Stimulated activated CD8-positive, alpha-beta memory T cell treated with anti-CD3 and anti-CD28 coated beads, Interleukin-7, amount 100 ng/mL, for 24 hours (primary cell): ENCODE measurements at regions not wholly inside any gene's neighbourhood (a gene's known extent, or its start where the extent isn't known, plus 50 kb on each side); places are given as distances from the start of the nearest gene placed in this dataset.
"Not testable (repeated sequence)": the region's sequence is repeated elsewhere in the genome, so short reads cannot be mapped to it uniquely, and the experiment has no call there.

Source experiments
- DNase-seq: peaks from one replicate; pipeline ENCODE4 v3.0.0-alpha.2; 2020; ENCODE audit warnings: low read depth

DNA sequence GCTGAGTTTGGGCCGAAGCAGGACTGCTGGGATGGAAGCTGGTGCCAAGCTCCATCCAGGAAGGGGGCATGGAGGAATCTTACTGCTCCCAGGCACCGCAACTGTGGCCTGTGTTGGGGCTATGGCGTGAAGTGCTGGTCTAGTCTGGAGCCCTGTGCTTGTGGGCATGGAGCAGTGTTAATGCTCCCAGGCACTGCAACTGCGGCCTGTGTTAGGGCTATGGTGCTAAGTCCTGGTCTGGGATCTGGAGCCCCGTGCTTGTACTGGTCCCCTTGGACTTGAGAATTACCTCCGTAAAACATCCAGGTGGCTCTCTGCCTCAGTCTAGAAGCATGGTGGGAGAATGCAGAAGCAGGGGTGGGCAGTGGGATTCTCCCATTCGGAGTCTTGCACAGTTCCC, 1379.4 kb upstream of the ACVR2A start:
- no peak for DNase-seq

DNA sequence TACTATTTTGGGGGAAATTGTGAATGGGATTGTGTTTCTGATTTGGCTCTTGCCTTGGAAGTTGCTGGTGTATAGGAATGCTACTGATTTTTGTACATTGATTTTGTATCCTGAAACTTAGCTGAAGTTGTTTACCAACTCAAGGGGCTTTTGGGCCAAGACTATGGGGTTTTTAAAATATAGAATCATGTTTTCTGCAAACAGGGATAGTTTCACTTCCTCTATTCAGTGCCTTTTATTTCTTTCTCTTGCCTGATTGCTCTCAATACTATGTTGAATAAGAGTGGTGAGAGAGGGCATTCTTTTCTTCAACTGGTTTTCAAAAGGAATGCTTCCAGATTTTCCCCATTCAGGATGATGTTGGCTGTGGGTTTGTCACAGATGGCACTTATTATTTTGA, 1383.8 kb upstream of the ACVR2A start:
- no peak for DNase-seq

DNA sequence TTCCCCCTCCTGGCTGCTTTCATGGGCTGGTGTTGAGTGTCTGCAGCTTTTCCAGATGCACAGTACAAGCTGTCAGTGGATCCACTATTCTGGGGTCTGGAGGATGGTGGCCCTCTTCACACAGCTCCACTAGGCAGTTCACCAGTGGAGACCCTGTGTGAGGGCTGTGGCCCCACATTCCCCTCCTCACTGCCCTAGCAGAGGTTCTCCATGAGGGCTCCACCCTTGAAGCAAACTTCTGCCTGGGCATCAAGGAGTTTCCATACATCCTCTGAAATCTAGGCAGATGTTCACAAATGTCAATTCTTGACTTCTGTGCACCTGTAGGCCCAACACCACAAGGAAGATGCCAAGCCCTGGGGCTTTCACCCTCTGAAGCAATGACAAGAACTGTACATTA, 1386.2 kb upstream of the ACVR2A start:
- no peak for DNase-seq

DNA sequence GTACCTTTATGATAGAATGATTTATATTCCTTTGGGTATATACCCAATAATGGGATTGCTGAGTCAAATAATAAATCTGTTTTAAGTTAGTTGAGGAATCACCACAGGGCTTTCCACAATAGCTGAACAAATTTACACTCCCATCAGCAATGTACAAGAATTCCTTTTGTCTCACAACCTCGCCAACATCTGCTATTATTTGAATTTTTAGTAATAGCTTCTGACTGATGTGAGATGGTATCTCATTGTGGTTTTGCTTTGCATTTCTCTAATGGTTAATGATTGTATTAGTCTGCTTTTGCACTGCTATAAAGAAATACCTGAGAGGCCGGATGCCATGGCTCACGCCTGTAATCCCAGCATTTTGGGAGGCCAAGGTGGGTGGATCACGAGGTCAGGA, 1387.6 kb upstream of the ACVR2A start:
- DNase-seq = no peak

DNA sequence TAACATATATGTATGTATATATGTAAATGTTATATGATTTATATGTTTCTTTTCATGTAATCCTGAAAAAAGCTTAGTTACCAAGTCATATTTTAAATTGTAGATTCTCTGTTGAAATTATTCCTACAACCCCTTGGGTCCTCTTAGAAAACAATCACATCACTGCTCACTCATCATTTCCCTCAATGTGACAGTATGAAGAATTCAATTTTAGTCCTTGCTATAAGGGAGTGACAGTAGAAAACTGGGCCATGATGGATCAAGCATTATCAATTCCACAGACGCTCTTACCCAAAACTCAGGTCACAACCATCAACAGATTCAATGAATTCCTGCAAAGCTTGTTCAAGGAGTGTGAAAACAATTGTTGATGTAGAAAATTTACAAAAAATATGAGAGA, 1389.5 kb upstream of the ACVR2A start:
- DNase-seq = no peak

DNA sequence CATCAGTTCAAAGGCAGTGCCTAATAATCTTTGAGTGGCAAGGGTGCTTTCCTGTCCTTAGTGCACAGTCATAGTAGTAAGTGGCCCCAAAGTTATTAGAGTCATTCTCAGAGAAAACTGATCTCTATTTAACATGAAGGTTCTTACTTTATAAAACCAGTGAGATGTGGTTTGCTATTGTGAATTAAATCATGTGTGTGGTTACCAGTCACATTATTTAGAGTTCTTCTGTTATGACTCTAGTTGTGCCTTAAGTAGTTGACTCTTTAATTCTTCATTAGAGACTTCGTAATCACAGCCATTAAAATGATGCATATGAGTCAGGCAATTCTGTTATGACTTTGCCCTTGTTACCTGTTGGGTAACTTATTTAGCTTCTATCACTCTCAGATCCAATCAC, 1392.9 kb upstream of the ACVR2A start:
- no peak for DNase-seq

DNA sequence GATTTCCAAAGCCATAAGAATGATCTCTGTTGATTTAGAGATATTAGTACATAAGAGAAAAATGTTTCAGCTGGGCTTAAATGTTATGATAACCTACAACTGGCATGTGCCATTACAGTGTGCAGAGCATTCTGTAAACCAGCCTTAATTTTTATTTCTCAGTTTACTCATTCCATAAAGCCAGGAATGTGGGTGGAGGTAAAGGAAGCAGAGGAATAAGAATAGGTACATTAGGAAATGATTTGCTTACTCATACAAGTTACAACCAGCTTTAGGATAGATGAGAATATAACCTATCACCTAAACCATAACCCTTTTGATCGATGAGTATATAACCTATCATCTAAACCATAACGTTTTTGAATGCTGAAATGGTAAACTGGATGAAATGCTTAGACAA, 1394.7 kb upstream of the ACVR2A start:
- DNase-seq = no peak

DNA sequence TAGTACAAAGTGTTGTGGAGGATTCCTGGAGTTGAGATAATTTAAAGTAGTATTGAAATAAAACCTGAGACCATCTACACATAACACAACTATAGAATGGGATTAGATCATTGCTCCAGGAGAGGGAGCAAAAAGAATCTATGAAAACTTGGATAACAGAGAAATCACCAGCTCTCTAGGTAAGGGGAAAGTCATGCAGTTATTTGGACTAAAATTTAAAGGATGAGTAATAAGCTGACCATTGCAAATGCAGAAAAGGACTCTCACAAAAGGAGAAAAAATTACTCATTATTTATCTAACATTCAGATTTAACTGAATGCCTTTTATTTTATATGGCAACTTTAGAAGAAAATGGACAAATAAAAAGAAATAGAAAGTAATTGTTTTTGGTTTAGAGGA, 1399.8 kb upstream of the ACVR2A start:
- no peak for DNase-seq

DNA sequence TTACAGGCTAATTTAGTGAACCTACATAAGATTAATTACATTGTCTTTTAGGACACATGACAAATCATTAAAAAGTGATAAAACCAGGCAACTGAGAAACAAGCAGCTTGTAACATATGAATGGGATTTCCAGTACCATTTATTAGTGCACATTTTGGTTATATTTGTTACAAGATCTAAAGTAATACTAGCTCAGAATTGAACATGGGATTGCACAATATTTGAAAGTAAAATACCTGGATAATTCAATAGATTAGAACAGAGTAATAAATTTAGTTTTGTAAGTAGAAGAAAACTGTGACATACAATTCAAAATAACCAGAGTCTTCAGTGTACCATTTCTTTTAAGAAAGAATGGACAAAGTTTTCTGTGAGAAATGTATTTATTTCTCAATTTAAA, 1400.7 kb upstream of the ACVR2A start:
- DNase-seq = no peak

DNA sequence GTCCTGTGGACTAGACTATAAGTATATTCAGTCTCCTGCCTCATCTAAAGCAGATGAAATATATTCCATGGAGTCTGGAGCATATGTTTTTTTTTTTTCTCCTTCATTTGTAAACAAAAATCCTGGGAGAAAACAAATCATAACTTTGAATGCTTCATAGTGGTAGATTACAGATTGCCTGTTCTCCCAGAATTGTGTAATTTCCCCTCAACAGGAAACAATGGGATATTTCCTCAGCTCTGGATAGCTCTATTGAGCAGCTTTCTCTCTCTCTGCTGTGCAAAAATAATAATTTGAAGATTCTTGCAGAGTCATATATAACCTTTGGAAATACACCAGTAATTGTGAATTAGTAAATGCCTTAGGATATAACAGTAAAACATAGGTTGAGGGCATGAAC, 1406.6 kb upstream of the ACVR2A start:
- no peak for DNase-seq

DNA sequence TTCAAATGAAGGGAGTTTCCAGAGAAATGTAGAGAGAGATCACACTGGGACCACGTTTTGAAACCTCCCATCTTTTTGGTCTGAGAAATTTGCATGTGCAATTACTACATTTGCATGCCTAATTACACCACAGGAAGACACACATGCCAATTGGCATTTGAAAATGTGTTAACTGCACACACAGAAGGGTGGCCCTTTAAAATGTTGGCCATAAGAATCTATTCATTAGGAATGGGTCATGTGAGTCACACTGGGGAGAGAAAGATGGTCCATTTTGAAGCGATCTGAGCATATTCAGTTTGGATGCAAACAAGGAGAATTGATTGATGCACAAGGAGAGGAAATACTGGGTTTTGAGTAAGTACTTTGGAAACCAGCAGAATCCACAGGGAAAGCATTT, 1407.1 kb upstream of the ACVR2A start:
- DNase-seq = no peak

DNA sequence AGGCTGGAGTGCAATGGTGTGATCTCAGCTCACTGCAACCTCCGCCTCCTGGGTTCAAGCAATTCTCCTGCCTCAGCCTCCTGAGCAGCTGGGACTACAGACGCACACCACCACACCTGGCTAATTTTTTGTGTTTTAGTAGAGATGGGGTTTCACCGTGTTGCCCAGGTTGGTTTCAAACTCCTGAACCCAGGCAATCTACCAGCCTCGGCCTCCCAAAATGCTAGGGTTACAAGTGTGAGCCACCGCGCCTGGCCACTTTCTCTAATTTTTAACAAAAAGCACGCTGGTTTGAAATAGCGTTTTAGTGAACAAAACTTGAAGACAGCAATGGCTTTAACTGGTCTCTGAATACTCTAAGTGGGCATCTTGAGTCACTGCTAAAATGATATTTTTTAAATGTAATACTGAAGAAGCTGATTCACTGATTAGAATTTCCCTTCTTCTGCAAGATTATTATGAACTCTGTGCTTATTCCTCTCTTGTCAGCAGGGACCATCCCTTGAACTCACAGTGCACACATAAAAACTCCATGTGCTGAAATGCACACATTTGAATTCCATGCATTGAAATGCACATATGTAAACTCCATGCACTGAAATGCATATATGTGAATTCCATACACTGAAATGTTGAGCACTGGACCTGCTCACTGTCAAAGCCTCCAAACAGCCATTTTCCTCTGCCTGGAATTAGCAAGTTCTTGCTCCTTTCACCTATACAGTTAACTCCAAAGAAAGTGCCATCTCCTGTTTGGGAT, 1411.5 kb upstream of the ACVR2A start:
- no peak for DNase-seq

DNA sequence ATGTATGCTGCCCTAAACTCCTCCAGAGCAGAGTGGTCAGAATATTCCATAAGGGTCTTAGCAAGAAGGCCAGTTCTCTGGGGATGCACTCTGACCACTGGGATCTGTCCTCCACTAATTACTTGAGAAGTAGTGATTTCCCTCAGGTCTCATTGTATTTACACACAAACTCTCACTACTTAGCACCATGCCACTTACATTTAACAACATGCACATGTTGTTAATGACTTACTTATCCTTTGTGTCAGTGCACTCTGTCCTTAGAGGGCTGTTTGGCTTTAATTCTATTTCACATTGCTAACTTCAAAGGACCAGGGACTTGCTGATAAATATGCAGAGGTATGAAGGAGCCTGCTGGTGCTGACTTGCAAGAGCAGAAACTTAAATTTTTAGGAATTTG, 1415.5 kb upstream of the ACVR2A start:
- no peak for DNase-seq

DNA sequence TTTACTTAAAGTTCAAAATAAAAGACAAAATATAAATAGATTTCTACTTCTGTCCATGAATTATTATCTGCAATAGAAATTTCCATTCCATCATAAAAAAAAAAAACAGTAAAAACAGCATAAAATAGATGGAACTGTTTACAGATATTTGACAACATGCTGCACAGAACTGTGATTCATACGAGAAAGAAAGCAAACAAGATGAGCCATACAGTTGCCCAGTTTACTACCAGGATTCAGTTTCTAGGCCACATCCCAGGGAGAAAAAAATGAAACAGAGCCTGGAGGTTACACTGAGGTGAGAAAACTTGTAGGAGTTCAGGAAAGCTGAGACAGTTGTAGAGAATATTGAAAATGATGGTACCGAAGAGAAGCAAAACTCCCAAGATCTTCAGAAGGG, 1426.9 kb upstream of the ACVR2A start:
- DNase-seq = no peak

DNA sequence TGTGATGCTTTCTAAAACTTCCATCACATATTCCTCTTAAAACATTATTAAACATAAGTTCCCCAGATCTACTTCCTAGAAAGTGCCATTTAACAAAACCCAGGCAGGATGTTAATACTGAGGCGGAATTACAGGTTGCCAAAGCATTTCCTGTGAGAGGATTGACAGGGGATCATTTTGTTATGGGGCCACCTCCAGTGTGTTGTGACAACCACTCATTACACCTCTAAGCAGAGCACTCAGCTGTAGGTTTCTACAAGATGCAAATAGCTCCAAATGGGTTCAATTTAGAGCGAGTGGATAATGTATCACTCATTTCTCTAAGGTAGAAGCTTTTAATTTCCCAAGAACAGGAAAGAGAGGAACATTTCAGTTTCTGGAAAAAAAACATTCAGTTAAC, 1429.5 kb upstream of the ACVR2A start:
- no peak for DNase-seq

DNA sequence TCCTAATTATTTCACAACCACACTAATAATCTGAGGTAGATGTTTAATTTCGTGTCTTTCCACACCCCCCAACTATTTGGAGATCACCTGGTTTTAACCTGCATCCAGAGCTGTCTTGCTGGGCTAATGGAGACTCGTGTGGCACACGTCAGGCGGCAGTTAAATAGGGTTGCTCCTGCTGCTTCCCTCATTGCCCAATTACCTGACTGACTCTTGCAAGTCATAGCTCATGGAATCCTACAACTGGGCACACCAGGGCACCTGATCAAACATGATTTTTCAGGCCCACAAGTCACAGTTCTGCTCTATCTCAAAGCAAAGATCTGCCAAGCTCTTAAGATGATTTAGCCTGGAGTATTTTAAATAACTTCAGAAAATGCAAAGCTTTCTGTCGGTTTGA, 1430.4 kb upstream of the ACVR2A start:
- DNase-seq = no peak

DNA sequence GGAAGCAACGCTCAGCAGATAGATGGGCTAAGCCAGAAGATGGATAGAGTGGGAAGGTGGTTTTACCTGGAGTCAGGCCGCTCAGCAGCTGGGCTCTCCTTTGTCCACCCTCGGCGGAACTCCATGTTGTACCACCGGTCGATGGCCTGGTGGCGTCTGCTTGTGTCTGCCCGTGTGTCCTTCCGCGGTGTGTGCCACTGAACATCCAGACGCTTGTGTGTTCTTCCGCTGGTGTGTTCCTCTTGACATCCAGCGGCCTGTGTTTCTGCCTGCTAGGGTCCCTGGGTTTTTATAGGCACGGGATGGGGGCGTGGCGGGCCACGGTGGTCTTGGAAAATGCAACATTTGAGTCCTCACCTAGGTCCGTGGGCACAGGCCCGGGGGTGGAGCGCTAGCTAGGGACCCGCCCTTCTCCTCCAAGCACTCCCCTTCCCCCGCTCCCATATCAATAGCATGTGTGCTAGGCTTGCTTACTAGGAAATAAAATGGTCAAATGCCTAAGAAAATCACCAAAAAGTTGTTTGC, 1431.7 kb upstream of the ACVR2A start:
- DNase-seq = no peak

DNA sequence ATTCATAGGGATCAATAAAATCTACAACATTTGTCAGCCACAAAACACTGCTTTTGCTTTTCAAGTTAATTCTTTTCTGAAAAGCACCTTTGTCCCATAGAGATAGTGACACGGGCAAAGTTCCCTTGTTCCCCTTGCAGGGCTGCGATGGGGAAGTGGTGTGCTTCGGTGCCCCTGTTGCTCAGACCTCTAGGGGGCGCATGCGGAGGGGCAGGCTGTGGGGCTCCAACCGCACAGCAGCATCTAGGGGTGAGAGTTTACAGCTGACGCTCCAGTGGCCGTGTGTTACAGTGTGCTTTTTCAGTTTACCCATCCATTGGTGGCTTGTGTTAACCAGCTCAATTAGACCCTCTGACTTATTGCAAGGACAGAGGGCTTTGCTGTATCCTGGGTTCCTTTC, 1432.2 kb upstream of the ACVR2A start:
- no peak for DNase-seq

DNA sequence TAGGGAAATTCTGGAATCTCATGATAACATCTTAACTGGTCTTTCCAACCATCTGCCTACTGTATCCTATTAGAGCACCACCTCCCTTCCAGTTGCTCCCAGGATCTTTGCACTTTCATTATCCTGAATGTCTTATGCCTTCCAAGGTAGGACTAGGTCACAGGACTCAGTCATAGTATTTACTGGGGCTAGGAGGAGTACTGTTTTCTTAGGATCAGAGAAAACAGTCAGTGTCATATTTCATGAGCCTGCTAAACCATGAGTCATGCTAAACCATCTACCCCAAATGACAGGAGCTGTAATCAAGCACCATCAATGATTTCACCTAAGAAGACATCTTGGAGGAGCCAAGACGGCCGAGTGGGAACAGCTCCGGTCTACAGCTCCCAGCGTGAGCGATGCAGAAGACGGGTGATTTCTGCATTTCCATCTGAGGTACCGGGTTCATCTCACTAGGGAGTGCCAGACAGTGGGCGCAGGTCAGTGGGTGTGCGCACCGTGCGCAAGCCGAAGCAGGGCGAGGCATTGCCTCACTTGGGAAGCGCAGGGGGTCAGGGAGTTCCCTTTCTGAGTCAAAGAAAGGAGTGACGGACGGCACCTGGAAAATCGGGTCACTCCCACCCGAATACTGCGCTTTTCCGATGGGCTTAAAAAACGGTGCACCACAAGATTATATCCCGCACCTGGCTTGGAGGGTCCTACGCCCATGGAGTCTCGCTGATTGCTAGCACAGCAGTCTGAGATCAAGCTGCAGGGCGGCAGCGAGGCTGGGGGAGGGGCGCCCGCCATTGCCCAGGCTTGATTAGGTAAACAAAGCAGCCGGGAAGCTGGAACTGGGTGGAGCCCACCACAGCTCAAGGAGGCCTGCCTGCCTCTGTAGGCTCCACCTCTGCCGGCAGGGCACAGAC, 1439.2 kb upstream of the ACVR2A start:
- not testable (repeated sequence) for DNase-seq

DNA sequence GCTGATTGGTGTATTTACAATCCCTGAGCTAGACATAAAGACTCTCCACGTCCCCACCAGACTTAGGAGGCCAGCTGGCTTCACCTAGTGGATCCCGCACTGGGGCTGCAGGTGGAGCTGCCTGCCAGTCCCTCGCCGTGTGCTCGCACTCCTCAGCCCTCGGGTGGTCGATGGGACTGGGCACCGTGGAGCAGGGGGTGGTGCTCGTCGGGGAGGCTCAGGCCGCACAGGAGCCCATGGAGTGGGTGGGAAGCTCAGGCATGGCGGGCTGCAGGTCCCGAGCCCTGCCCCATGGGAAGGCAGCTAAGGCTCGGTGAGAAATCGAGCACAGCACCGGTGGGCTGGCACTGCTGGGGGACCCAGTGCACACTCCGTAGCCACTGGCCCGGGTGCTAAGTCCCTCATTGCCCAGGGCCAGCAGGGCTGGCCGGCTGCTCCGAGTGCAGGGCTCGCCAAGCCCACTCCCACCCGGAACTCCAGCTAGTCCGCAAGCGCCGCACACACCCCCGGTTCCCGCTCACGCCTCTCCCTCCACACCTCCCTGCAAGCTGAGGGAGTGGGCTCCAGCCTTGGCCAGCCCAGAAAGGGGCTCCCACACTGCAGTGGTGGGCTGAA, 1441.2 kb upstream of the ACVR2A start:
- DNase-seq = not testable (repeated sequence)

DNA sequence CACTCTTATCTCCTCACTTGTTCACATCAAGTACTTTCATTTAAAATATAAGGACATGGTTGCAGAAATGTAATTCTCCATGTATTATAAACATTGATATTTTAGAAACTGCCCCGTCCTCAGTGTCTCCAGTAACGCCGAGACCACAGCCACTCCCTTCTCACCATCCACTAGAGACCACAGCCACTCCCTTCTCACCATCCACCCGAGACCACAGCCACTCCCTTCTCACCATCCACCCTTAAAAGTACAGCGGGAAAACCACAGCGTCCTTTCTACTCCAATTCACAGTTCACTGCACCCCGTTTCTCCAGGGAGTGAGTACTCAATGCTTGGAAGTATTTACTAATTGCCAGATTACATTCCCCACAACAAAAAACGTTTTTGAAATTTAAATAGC, 1452.2 kb upstream of the ACVR2A start:
- no peak for DNase-seq

DNA sequence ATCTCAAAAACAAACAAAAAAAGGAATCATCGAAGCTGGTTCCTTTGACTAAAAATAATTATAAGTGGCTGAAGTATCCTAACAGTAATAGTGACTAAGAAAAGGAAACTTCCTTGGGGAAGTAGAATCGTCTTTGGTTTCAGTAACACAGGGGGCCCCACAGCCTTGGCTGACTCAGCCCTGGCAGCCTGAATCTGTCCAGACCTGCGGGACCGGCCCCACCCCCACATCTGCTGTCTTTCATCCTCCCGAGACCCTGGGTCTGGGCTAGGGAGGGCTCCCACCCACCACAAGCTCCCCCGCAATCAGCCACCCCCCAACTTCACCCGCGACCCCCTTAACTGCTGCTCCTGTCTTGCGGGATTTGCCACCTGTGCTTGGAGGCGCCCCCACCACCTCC, 1452.6 kb upstream of the ACVR2A start:
- no peak for DNase-seq

DNA sequence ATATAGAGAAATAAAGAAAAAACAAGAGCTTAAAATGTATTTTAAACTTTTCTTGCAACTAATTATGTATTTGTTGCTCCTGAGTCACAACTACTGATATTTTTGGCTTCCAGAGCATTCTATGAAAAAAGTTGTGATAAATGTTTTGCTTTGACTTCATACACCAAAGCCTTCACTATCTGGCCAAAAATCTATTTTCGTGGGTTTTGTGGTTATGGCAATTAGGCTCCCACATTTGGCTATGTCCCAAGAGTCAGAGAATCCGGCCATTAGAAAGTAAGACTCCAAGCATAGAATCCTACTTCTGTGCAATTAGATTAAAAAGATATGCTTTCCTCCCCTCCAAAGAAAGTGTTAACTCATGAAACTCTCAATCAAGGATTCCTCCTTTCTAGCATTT, 1456.1 kb upstream of the ACVR2A start:
- DNase-seq = no peak
